H1 (cell line): ENCODE measurements at regions not wholly inside any gene's neighbourhood (a gene's known extent, or its start where the extent isn't known, plus 50 kb on each side); places are given as distances from the start of the nearest gene placed in this dataset.

ENCODE experiments used
- CTCF ChIA-PET: fragments of 300-600 bp; sonication (Branson Sonifier 250); formaldehyde crosslinking; loops from one replicate; lab custom pipeline; 2021; ENCODE audit not compliant: partially characterized antibody; lab: Charles Lee
- POLR2A ChIA-PET: fragments of 300-600 bp; sonication (Branson Sonifier 250); formaldehyde crosslinking; loops from one replicate; lab custom pipeline; 2021; ENCODE audit warnings: inconsistent platforms; ENCODE audit not compliant: partially characterized antibody; lab: Charles Lee
- DNase-seq, 2 experiments: peaks; one replicate each; pipeline versions ENCODE4 v3.0.0 to v3.0.0-alpha.2; 2010 to 2022; ENCODE audit warnings: low spot score in 2 of 2, low read depth in 1 of 2, mixed read lengths in 1 of 2
- FAIRE-seq: peaks from 2 replicates; lab custom pipeline; 2011; peaks lifted over from hg19 to GRCh38; lab: Jason Lieb, UNC
- H2AFZ ChIP-seq: 2 replicates; pipeline ENCODE4 v1.8.1; 2012; ENCODE audit warnings: low read length, inconsistent platforms
- H2AK5ac ChIP-seq: 2 replicates; pipeline ENCODE4 v1.6.1; 2013; ENCODE audit warnings: low read depth, low read length
- H2BK120ac ChIP-seq: replicated peaks from 2 replicates; pipeline ENCODE3; 2013; ENCODE audit warnings: low read depth, low read length, inconsistent platforms
- H2BK12ac ChIP-seq: 2 replicates; pipeline ENCODE4 v1.6.1; 2013; ENCODE audit warnings: low read depth, low read length
- H2BK15ac ChIP-seq: 2 replicates; pipeline ENCODE4 v1.6.1; 2013; ENCODE audit warnings: low read length
- H2BK20ac ChIP-seq: 2 replicates; pipeline ENCODE4 v1.6.1; 2013; ENCODE audit warnings: low read length
- H2BK5ac ChIP-seq: 2 replicates; pipeline ENCODE4 v1.6.1; 2013; ENCODE audit warnings: low read depth, low read length
- H3K14ac ChIP-seq: 2 replicates; pipeline ENCODE4 v1.6.1; 2013; ENCODE audit warnings: inconsistent platforms; ENCODE audit not compliant: insufficient read length
- H3K18ac ChIP-seq: 2 replicates; pipeline ENCODE4 v1.6.1; 2013; ENCODE audit warnings: low read length; ENCODE audit errors: extremely low read depth
- H3K23ac ChIP-seq: 2 replicates; pipeline ENCODE4 v1.6.1; 2013; ENCODE audit warnings: inconsistent platforms; ENCODE audit not compliant: insufficient read length
- H3K23me2 ChIP-seq: 2 replicates; pipeline ENCODE4 v1.6.1; 2013; ENCODE audit warnings: low read depth, low read length
- H3K27ac ChIP-seq: 2 replicates; pipeline ENCODE4 v1.6.1; 2011; ENCODE audit warnings: low read depth, low read length, inconsistent platforms
- H3K27me3 ChIP-seq, 4 experiments: replicated peaks in 1 of 4; 1 replicate in 1 of 4; 2 replicates in 3 of 4; pipeline versions ENCODE4 v1.6.1 to v1.8.1; 2011 to 2013; ENCODE audit warnings: low read length in 3 of 4, mild to moderate bottlenecking in 3 of 4, inconsistent platforms in 2 of 4, mixed read lengths in 2 of 4, moderate library complexity in 1 of 4; ENCODE audit not compliant: control insufficient read depth in 3 of 4, insufficient read depth in 3 of 4; ENCODE audit errors: extremely low read depth in 1 of 4
- H3K36me3 ChIP-seq, 4 experiments: 2 replicates each; pipeline versions ENCODE4 v1.6.1 to v1.8.1; 2011 to 2013; ENCODE audit warnings: mild to moderate bottlenecking in 4 of 4, low read length in 3 of 4, moderate library complexity in 2 of 4, control low read depth in 1 of 4, inconsistent platforms in 1 of 4; ENCODE audit not compliant: insufficient read depth in 4 of 4, control insufficient read depth in 2 of 4
- H3K4ac ChIP-seq: replicated peaks from 2 replicates; pipeline ENCODE3; 2013; ENCODE audit warnings: low read length, low read depth, mixed read lengths, inconsistent platforms; ENCODE audit not compliant: insufficient read length
- H3K4me1 ChIP-seq, 4 experiments: replicated peaks in 1 of 4; 1 replicate in 1 of 4; 2 replicates in 3 of 4; pipeline versions ENCODE4 v1.6.1 to v1.8.1; 2011 to 2013; ENCODE audit warnings: low read length in 3 of 4, inconsistent platforms in 2 of 4, mixed read lengths in 1 of 4; ENCODE audit not compliant: insufficient read depth in 4 of 4, control insufficient read depth in 3 of 4
- H3K4me2 ChIP-seq, 2 experiments: 2 replicates each; pipeline versions ENCODE4 v1.6.1 to v1.8.1; 2011 to 2013; ENCODE audit warnings: low read depth in 2 of 2, low read length in 2 of 2, control low read depth in 1 of 2, inconsistent platforms in 1 of 2, mild to moderate bottlenecking in 1 of 2; ENCODE audit not compliant: insufficient read depth in 1 of 2
- H3K4me3 ChIP-seq, 4 experiments: fragments of 200-600, 300-600 bp in 1 of 4; sonication (generic), shearing (Covaris generic), sonication (Bioruptor Twin) in 1 of 4; 2 replicates each; pipeline versions ENCODE4 v1.5.1 to v1.8.1; 2011 to 2016; ENCODE audit warnings: low read length in 4 of 4, low read depth in 3 of 4, control low read depth in 2 of 4, inconsistent platforms in 2 of 4, mild to moderate bottlenecking in 2 of 4, mixed read lengths in 1 of 4, moderate library complexity in 1 of 4; ENCODE audit not compliant: insufficient read depth in 2 of 4; ENCODE audit errors: extremely low read depth in 1 of 4
- H3K56ac ChIP-seq: replicated peaks from 2 replicates; pipeline ENCODE3; 2013; ENCODE audit warnings: low read depth, mild to moderate bottlenecking, mixed read lengths, low read length, inconsistent platforms; ENCODE audit not compliant: insufficient read length
- H3K79me1 ChIP-seq: 2 replicates; pipeline ENCODE4 v1.6.1; 2013; ENCODE audit warnings: low read depth, low read length, control low read depth
- H3K79me2 ChIP-seq, 2 experiments: 2 replicates each; pipeline versions ENCODE4 v1.6.1 to v1.8.1; 2012 to 2013; ENCODE audit warnings: low read length in 2 of 2, mild to moderate bottlenecking in 2 of 2, inconsistent platforms in 1 of 2; ENCODE audit not compliant: insufficient read depth in 2 of 2, control insufficient read depth in 1 of 2
- H3K9ac ChIP-seq, 4 experiments: replicated peaks in 1 of 4; 1 replicate in 1 of 4; 2 replicates in 3 of 4; pipeline versions ENCODE4 v1.6.1 to v1.8.1; 2011 to 2013; ENCODE audit warnings: low read depth in 3 of 4, low read length in 3 of 4, control low read depth in 2 of 4, mild to moderate bottlenecking in 2 of 4, moderate library complexity in 2 of 4, inconsistent platforms in 1 of 4; ENCODE audit errors: extremely low read depth in 1 of 4
- H3K9me3 ChIP-seq, 2 experiments: 2 replicates each; pipeline versions ENCODE4 v1.6.1 to v1.8.1; 2012 to 2013; ENCODE audit warnings: mild to moderate bottlenecking in 2 of 2, moderate library complexity in 2 of 2, control low read depth in 1 of 2, inconsistent platforms in 1 of 2, low read depth in 1 of 2, low read length in 1 of 2, mixed read lengths in 1 of 2; ENCODE audit not compliant: insufficient read depth in 2 of 2
- H4K20me1 ChIP-seq, 2 experiments: replicated peaks in 1 of 2; 2 replicates each; pipeline versions ENCODE3 to v1.8.1; 2011 to 2013; ENCODE audit warnings: inconsistent platforms in 2 of 2, low read length in 2 of 2, mild to moderate bottlenecking in 1 of 2; ENCODE audit not compliant: insufficient read depth in 2 of 2, control insufficient read depth in 1 of 2
- H4K5ac ChIP-seq: 2 replicates; pipeline ENCODE4 v1.6.1; 2013; ENCODE audit warnings: low read length, low read depth, mixed read lengths, inconsistent platforms; ENCODE audit not compliant: insufficient read length
- H4K8ac ChIP-seq: 2 replicates; pipeline ENCODE4 v1.8.0; 2013; ENCODE audit warnings: mild to moderate bottlenecking, moderate library complexity, low read length, inconsistent platforms; ENCODE audit not compliant: insufficient read depth; ENCODE audit errors: extremely low read depth
- H4K91ac ChIP-seq: replicated peaks from 2 replicates; pipeline ENCODE3; 2013; ENCODE audit warnings: low read length, mixed read lengths, inconsistent platforms; ENCODE audit not compliant: insufficient read length
- GABPA ChIP-seq: IDR thresholded peaks from 2 replicates; pipeline ENCODE4 v1.6.1; 2011; ENCODE audit warnings: mild to moderate bottlenecking, low read length, moderate library complexity, borderline replicate concordance; ENCODE audit not compliant: insufficient read depth
- GTF2F1 ChIP-seq: IDR thresholded peaks from 2 replicates; pipeline ENCODE4 v1.6.1; 2012; ENCODE audit warnings: low read depth, low read length, improper control_type of control experiment, borderline replicate concordance
- KDM1A ChIP-seq: fragments of 200-600, 300-600 bp; sonication (generic); IDR thresholded peaks from 2 replicates; pipeline ENCODE4 v1.7.1; 2016; ENCODE audit warnings: mild to moderate bottlenecking, low read length, borderline replicate concordance
- SIX5 ChIP-seq: IDR thresholded peaks from 2 replicates; pipeline ENCODE4 v1.6.1; 2011; ENCODE audit warnings: mild to moderate bottlenecking, low read depth, low read length
- SUZ12 ChIP-seq: fragments of 200-600 bp; sonication (generic); IDR thresholded peaks from 2 replicates; pipeline ENCODE4 v1.6.1; 2012; ENCODE audit warnings: mild to moderate bottlenecking, inconsistent platforms, low read length, moderate library complexity, mixed read lengths
- YY1 ChIP-seq: IDR thresholded peaks from 2 replicates; pipeline ENCODE4 v1.6.1; 2011; ENCODE audit warnings: low read depth, mild to moderate bottlenecking, low read length
- WGBS, 2 experiments: shearing (Covaris generic) in 1 of 2; methylation state at CpG; one replicate each; pipeline versions ENCODE4 v1.1.6 to v1.1.7; 2013 to 2015; ENCODE audit warnings: low lambda C conversion rate in 2 of 2, mixed read lengths in 2 of 2, inconsistent platforms in 1 of 2, low coverage in 1 of 2, missing lambda C conversion rate in 1 of 2; ENCODE audit not compliant: insufficient replicate concordance in 2 of 2, insufficient coverage in 1 of 2, insufficient read length in 1 of 2; ENCODE audit errors: extremely low coverage in 1 of 2, missing lambda C conversion rate in 1 of 2; 5-methylcytosine and 5-hydroxymethylcytosine counted together
- TF ChIP-seq, protein P1 (sequence below), 3 experiments: IDR thresholded peaks; 1 replicate in 2 of 3; 2 replicates in 1 of 3; pipeline versions ENCODE4 v1.5.1 to v1.6.1; 2011; ENCODE audit warnings: low read length in 3 of 3, mild to moderate bottlenecking in 3 of 3, inconsistent platforms in 2 of 3, low read depth in 1 of 3, moderate library complexity in 1 of 3; ENCODE audit not compliant: insufficient read depth in 1 of 3; ENCODE audit errors: control extremely low read depth in 1 of 3

DNA sequence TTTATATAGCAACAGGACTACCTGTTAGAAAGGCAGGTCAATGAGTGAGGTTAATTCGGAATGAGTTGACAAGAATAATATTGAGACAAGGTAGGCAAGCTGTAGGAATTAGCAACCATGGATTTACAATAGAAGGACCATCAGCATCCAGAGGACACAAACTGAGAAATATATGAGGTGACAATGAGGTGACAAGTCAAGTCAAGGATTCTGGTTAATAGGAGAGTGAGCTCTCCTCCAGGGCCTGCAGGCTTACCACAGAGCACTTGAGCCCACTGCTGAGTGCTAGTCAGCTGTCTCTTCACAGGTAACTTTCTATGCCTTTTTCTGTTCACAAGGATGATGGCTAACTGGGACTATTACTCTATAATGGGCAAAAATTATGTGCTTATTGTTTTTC, 227.2 kb downstream of the MRPS30 start:
- H3K14ac ChIP-seq = no peak overlapping the region
- no peak overlapping the region for H3K4ac ChIP-seq
- 0 out of 2 replicates have a peak overlapping the region, but pooled peaks have one; percentile 26 for H3K18ac ChIP-seq
- ChIA-PET CTCF (interaction anchor here (0.5 to 0.9 kb wide), 2 partner anchors 12 to 1373 kb away, joined by 3 to 4 read pairs; no protein-coding TSS in a partner anchor), POLR2A (no interaction called here)
- no peaks in the 10 kb centered on the region for H3K27me3 ChIP-seq
- H2BK120ac ChIP-seq = no peak overlapping the region
- no peaks in the 10 kb centered on the region for H4K20me1 ChIP-seq
- H3K4me3 ChIP-seq = no peak overlapping the region
- H3K36me3 ChIP-seq = no peaks in the 10 kb centered on the region
- no peak overlapping the region for H2AK5ac ChIP-seq
- no peak overlapping the region for H2BK12ac ChIP-seq
- H3K79me2 ChIP-seq = no peaks in the 10 kb centered on the region
- no peak for FAIRE-seq
- H3K23ac ChIP-seq = no peak overlapping the region
- TF ChIP-seq KDM1A = no peak
- no peak for TF ChIP-seq GABPA
- TF ChIP-seq YY1 = no peak
- TF ChIP-seq SIX5 = no peak
- TF ChIP-seq, protein P1, sequence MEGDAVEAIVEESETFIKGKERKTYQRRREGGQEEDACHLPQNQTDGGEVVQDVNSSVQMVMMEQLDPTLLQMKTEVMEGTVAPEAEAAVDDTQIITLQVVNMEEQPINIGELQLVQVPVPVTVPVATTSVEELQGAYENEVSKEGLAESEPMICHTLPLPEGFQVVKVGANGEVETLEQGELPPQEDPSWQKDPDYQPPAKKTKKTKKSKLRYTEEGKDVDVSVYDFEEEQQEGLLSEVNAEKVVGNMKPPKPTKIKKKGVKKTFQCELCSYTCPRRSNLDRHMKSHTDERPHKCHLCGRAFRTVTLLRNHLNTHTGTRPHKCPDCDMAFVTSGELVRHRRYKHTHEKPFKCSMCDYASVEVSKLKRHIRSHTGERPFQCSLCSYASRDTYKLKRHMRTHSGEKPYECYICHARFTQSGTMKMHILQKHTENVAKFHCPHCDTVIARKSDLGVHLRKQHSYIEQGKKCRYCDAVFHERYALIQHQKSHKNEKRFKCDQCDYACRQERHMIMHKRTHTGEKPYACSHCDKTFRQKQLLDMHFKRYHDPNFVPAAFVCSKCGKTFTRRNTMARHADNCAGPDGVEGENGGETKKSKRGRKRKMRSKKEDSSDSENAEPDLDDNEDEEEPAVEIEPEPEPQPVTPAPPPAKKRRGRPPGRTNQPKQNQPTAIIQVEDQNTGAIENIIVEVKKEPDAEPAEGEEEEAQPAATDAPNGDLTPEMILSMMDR (IDR thresholded peaks at IDR 0.05; ENCODE audit: control extremely low read depth in 1 of 3, insufficient read depth in 1 of 3, low read depth in 1 of 3, low read length in 3 of 3) = no peak
- TF ChIP-seq GTF2F1 = no peak
- no peak for TF ChIP-seq SUZ12
- H2AFZ ChIP-seq = no peak overlapping the region
- H4K5ac ChIP-seq = no peak overlapping the region
- H4K91ac ChIP-seq = no peak overlapping the region
- H3K79me1 ChIP-seq = no peaks in the 10 kb centered on the region
- no peaks in the 10 kb centered on the region for H3K23me2 ChIP-seq
- H3K4me1 ChIP-seq = no peaks in the 10 kb centered on the region; a peak in 1 of 7 replicates
- H3K56ac ChIP-seq = no peak overlapping the region
- WGBS, 2 experiments = 95% methylated on average over 1 of the region's 1 CpG; no CpG with 5 or more reads in 1 of the 2 experiments
- no peak overlapping the region for H3K27ac ChIP-seq
- no peak for DNase-seq
- no peak overlapping the region for H3K9ac ChIP-seq
- H3K4me2 ChIP-seq = no peak overlapping the region
- H2BK20ac ChIP-seq = no peak overlapping the region
- no peaks in the 10 kb centered on the region for H3K9me3 ChIP-seq
- H2BK5ac ChIP-seq = no peak overlapping the region; the same call in 1 of the 2 replicates
- H4K8ac ChIP-seq = no peak overlapping the region
- no peak overlapping the region for H2BK15ac ChIP-seq
